OCI-LY7 (cell line): ENCODE measurements at regions not wholly inside any gene's neighbourhood (a gene's known extent, or its start where the extent isn't known, plus 50 kb on each side); places are given as distances from the start of the nearest gene placed in this dataset.
A peak's percentile ranks its signal among the peaks of the same experiment; 100 is the strongest.

Experiments used
- BruUV-seq: library from RNA; stranded (reverse); fragments of 400-500 nt; replicated peaks from 2 replicates; lab custom pipeline; 2021; lab: Mats Ljungman, UMichigan
- CTCF ChIA-PET: fragments of 300-600 bp; sonication (Branson Sonifier 250); formaldehyde crosslinking; loops from one replicate; lab custom pipeline; 2022; ENCODE audit warnings: antibody characterized with exemption; ENCODE audit not compliant: unreplicated experiment; lab: Charles Lee
- POLR2A ChIA-PET: fragments of 300-600 bp; sonication (Branson Sonifier 250); formaldehyde crosslinking; loops from one replicate; lab custom pipeline; 2022; ENCODE audit warnings: antibody characterized with exemption; lab: Charles Lee
- DNase-seq: peaks from one replicate; pipeline ENCODE4 v3.0.0-alpha.2; 2015; ENCODE audit warnings: low spot score
- H2AFZ ChIP-seq: fragments of 200-600 bp; sonication (generic), shearing (Covaris generic); 2 replicates; pipeline ENCODE4 v1.6.1; 2014; ENCODE audit warnings: mild to moderate bottlenecking, antibody characterized with exemption, low read length, moderate library complexity
- H3K27ac ChIP-seq: fragments of 200-600 bp; sonication (generic); 2 replicates; pipeline ENCODE4 v1.5.1; 2014; ENCODE audit warnings: mixed run types, low read depth, mild to moderate bottlenecking, moderate library complexity, low read length, inconsistent platforms; ENCODE audit not compliant: poor library complexity, severe bottlenecking
- H3K36me3 ChIP-seq: fragments of 200-600 bp; sonication (generic); 2 replicates; pipeline ENCODE4 v1.6.1; 2014; ENCODE audit warnings: mild to moderate bottlenecking, antibody characterized with exemption, low read length, moderate library complexity, mixed read lengths; ENCODE audit not compliant: insufficient read depth
- H3K4me1 ChIP-seq: fragments of 200-600 bp; sonication (generic); 2 replicates; pipeline ENCODE4 v1.5.1; 2014; ENCODE audit warnings: mild to moderate bottlenecking, low read length; ENCODE audit not compliant: insufficient read depth, poor library complexity, severe bottlenecking
- H3K4me2 ChIP-seq: fragments of 200-600 bp; sonication (generic); 2 replicates; pipeline ENCODE4 v1.6.1; 2014; ENCODE audit warnings: mild to moderate bottlenecking, low read length
- H3K4me3 ChIP-seq: fragments of 200-600 bp; sonication (generic); 2 replicates; pipeline ENCODE4 v1.5.1; 2014; ENCODE audit warnings: mild to moderate bottlenecking, low read depth, low read length; ENCODE audit not compliant: poor library complexity, severe bottlenecking
- H3K79me2 ChIP-seq: fragments of 200-600 bp; sonication (generic); 2 replicates; pipeline ENCODE4 v1.6.1; 2016; ENCODE audit warnings: low read depth, mild to moderate bottlenecking, low read length, moderate library complexity, mixed read lengths; ENCODE audit not compliant: insufficient read depth
- H3K9me2 ChIP-seq: fragments of 200-600 bp; sonication (generic); 2 replicates; pipeline ENCODE4 v1.6.1; 2016; ENCODE audit warnings: mild to moderate bottlenecking, low read length, mixed read lengths; ENCODE audit not compliant: insufficient read depth
- H3K9me3 ChIP-seq: fragments of 200-600 bp; sonication (generic); 2 replicates; pipeline ENCODE4 v1.6.1; 2014; ENCODE audit warnings: mild to moderate bottlenecking, mixed run types, low read length, mixed read lengths
- H4K20me1 ChIP-seq: fragments of 200-600 bp; sonication (generic); 2 replicates; pipeline ENCODE4 v1.6.1; 2014; ENCODE audit warnings: mild to moderate bottlenecking, antibody characterized with exemption, low read length, moderate library complexity, mixed read lengths; ENCODE audit not compliant: insufficient read depth
- CTCF ChIP-seq: fragments of 200-600 bp; sonication (generic); conservative IDR thresholded peaks from 2 replicates; pipeline ENCODE4 v1.5.1; 2014; ENCODE audit warnings: mild to moderate bottlenecking, antibody characterized with exemption, low read length, moderate library complexity, mixed read lengths
- EZH2phosphoT487 ChIP-seq: fragments of 200-600 bp; sonication (generic); IDR thresholded peaks from 2 replicates; pipeline ENCODE4 v1.6.1; 2018; ENCODE audit warnings: low read depth, borderline replicate concordance, mild to moderate bottlenecking, mixed run types, antibody characterized with exemption, low read length, moderate library complexity, mixed read lengths
- intact Hi-C: fragments of 100-400 bp; cut with micrococcal nuclease; formaldehyde crosslinking; loops from one replicate; pipeline ENCODE4 v1.10.0; 2022; ENCODE audit not compliant: unreplicated experiment

DNA sequence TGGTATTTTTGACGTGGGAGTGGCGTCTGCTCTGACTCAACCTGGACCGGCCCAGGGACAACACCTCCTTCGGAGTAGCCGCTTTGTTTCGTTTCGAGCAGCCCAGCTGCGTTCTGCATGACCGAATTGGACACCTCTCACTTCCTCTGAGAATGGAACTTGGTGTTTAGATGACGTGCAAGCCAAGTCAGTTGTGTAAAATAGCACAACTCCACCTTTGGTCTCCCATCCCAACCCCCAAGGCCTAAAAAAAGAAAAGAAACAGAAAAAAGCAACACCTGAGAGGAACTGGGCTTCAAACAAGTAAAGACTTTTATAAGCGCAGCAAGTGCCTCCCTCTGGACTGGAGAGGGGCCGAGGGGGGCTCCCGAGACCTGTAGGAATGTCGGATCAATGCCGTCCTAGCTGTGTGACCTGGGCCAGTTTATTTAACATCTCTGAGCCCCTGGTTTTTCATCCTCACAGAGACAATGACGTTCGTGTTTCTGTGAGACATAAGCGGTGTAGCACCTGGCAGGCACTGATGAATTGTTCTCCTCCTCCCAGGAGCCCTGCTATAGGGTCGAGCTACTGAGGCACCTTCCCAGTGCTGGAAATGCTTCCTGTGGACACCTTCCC is 52.0 kb upstream of the SMNDC1 start:
- TF ChIP-seq CTCF (no peak), EZH2phosphoT487 (no peak)
- Histone ChIP-seq H3K4me3 (peak overlapping the region; percentile 60), H2AFZ (peak overlapping the region; percentile 9; the same call in 1 of the 2 replicates), H3K36me3 (no peaks in the 10 kb centered on the region), H3K4me1 (peaks cover 69% of the 10 kb centered on the region), H3K4me2 (peak overlapping the region; percentile 90), H3K9me3 (no peaks in the 10 kb centered on the region), H4K20me1 (no peaks in the 10 kb centered on the region), H3K9me2 (no peaks in the 10 kb centered on the region), H3K79me2 (no peaks in the 10 kb centered on the region), H3K27ac (peak overlapping the region; percentile 93)
- BruUV-seq, result no TSS peak
- POLR2A ChIA-PET, result interaction anchor here (0.6 to 4.3 kb wide), 7 partner anchors 17 to 152 kb away, joined by 3 to 25 read pairs (median 4); no protein-coding TSS in a partner anchor
- CTCF ChIA-PET, result interaction anchor here (1.8 to 2.8 kb wide), 2 partner anchors 175 to 190 kb away, joined by 5 to 24 read pairs; no protein-coding TSS in a partner anchor
- DNase-seq, result peak; percentile 98
- intact Hi-C loops, result loop anchor here (1.0 to 5.0 kb wide), 7 partner anchors 32 to 506 kb away; no protein-coding TSS in a partner anchor

DNA sequence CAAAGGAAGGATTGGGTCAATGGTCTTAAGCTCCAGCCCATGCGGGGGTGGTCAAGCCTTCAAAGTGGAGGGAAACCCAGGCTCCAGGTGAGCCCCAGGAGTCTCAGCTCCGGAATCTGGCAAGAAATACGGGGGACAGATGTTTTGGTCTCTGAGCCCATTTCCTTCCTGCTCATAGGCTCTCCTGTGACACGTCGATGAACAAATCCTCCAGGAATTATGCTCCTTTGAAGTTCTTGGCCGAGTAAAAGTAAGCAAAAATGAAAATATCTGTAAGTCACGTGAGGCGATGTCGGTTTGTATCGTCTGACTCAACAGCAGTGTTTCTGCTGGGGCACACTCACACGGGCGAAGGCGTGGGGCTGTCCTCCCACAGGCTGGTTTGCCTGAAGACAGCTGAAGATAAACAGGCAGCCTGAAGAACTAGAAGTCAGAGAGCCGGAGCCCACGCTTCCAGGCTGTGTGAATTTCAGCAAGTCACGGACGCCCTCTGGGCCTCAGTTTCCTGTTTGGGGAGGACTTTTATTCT is 52.6 kb upstream of the SMNDC1 start:
- Histone ChIP-seq H3K4me1 (peaks cover 74% of the 10 kb centered on the region), H2AFZ (peak overlapping the region; percentile 9; the same call in 1 of the 2 replicates), H4K20me1 (no peaks in the 10 kb centered on the region), H3K9me3 (no peaks in the 10 kb centered on the region), H3K4me3 (peak overlapping the region; percentile 60), H3K4me2 (peak overlapping the region; percentile 90), H3K9me2 (no peaks in the 10 kb centered on the region), H3K27ac (peak overlapping the region; percentile 93), H3K79me2 (no peaks in the 10 kb centered on the region), H3K36me3 (no peaks in the 10 kb centered on the region)
- CTCF ChIA-PET, result no interaction called here
- peak; percentile 38 for DNase-seq
- POLR2A ChIA-PET, result interaction anchor here (0.6 to 1.6 kb wide), 3 partner anchors 52 to 99 kb away, joined by 3 to 5 read pairs (median 3); no protein-coding TSS in a partner anchor
- intact Hi-C loops, result loop anchor here (2.0 to 5.0 kb wide), 4 partner anchors 31 to 505 kb away; no protein-coding TSS in a partner anchor
- no peak for TF ChIP-seq EZH2phosphoT487
- no TSS peak for BruUV-seq

GRCh38 chr10:110357871-110358270 is 53.2 kb upstream of the SMNDC1 start:
- POLR2A ChIA-PET, result no interaction called here
- no peak for DNase-seq
- BruUV-seq, result no TSS peak
- Histone ChIP-seq H3K4me1 (peaks cover 74% of the 10 kb centered on the region), H3K9me2 (no peaks in the 10 kb centered on the region), H3K36me3 (no peaks in the 10 kb centered on the region), H3K79me2 (no peaks in the 10 kb centered on the region), H4K20me1 (no peaks in the 10 kb centered on the region), H3K27ac (peak overlapping the region; percentile 93), H3K4me2 (peak overlapping the region; percentile 90), H2AFZ (no peak overlapping the region), H3K9me3 (no peaks in the 10 kb centered on the region), H3K4me3 (peak overlapping the region; percentile 60)
- intact Hi-C loops, result loop anchor here (2.0 to 5.0 kb wide), 4 partner anchors 31 to 504 kb away; no protein-coding TSS in a partner anchor
- TF ChIP-seq CTCF (no peak), EZH2phosphoT487 (no peak)
- CTCF ChIA-PET, result no interaction called here
